IPS-18a (cell line): ENCODE measurements at regions not wholly inside any gene's neighbourhood (a gene's known extent, or its start where the extent isn't known, plus 50 kb on each side); places are given as distances from the start of the nearest gene placed in this dataset.

Source experiments
- H3K27ac ChIP-seq: one replicate; pipeline ENCODE4 v1.5.1; 2013; ENCODE audit warnings: low read length
- H3K27me3 ChIP-seq: one replicate; pipeline ENCODE4 v1.6.1; 2013; ENCODE audit warnings: mild to moderate bottlenecking, low read length; ENCODE audit not compliant: control insufficient read depth, insufficient read depth
- H3K36me3 ChIP-seq: one replicate; pipeline ENCODE4 v1.6.1; 2013; ENCODE audit warnings: low read depth, low read length; ENCODE audit not compliant: control insufficient read depth
- H3K4me1 ChIP-seq: one replicate; pipeline ENCODE4 v1.6.1; 2013; ENCODE audit warnings: low read depth, low read length; ENCODE audit not compliant: control insufficient read depth
- H3K4me3 ChIP-seq: one replicate; pipeline ENCODE4 v1.5.1; 2013; ENCODE audit warnings: low read length
- H3K9ac ChIP-seq: one replicate; pipeline ENCODE4 v1.6.1; 2013; ENCODE audit warnings: mild to moderate bottlenecking, low read length, moderate library complexity
- H3K9me3 ChIP-seq: one replicate; pipeline ENCODE4 v1.6.1; 2013; ENCODE audit warnings: low read depth, low read length; ENCODE audit not compliant: control insufficient read depth

DNA sequence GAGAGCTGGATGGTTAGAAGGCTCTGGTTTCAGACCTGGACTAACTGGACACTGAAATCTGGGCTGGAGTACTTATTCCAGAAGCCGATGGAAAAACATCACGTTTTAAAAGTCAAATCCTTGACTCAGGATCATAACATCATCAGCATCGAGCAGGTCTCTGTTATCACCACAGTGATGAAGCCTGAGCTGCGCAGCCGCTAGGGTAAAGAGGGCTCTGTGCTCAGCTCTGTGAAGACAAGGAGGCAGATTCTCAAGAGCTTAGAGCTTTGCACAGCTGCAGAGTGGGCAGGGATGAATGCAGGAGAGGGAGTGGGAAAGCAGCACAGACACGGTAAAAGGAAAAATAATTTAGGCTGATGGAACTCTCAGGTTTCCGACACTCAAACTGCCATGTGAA, 208.8 kb upstream of the TAS2R1 start:
- H3K9me3 ChIP-seq, result peaks cover 6% of the 10 kb centered on the region
- no peak overlapping the region for H3K4me3 ChIP-seq
- H3K4me1 ChIP-seq, result peaks cover 17% of the 10 kb centered on the region
- H3K27me3 ChIP-seq, result no peaks in the 10 kb centered on the region
- H3K36me3 ChIP-seq, result no peaks in the 10 kb centered on the region
- H3K9ac ChIP-seq, result no peak overlapping the region
- H3K27ac ChIP-seq, result no peak overlapping the region

GRCh38 chr5:9834871-9835770, 205.0 kb upstream of the TAS2R1 start:
- H3K9me3 ChIP-seq, result no peaks in the 10 kb centered on the region
- H3K27me3 ChIP-seq, result no peaks in the 10 kb centered on the region
- H3K4me1 ChIP-seq, result peaks cover 30% of the 10 kb centered on the region
- no peak overlapping the region for H3K4me3 ChIP-seq
- H3K9ac ChIP-seq, result no peak overlapping the region
- no peaks in the 10 kb centered on the region for H3K36me3 ChIP-seq
- H3K27ac ChIP-seq, result no peak overlapping the region

GRCh38 chr5:9833871-9834270, 203.7 kb upstream of the TAS2R1 start:
- H3K4me3 ChIP-seq, result no peak overlapping the region
- no peak overlapping the region for H3K27ac ChIP-seq
- no peak overlapping the region for H3K9ac ChIP-seq
- no peaks in the 10 kb centered on the region for H3K9me3 ChIP-seq
- H3K36me3 ChIP-seq, result no peaks in the 10 kb centered on the region
- peaks cover 39% of the 10 kb centered on the region for H3K4me1 ChIP-seq
- H3K27me3 ChIP-seq, result no peaks in the 10 kb centered on the region

GRCh38 chr5:9832921-9833320, 202.8 kb upstream of the TAS2R1 start:
- H3K4me1 ChIP-seq, result peaks cover 39% of the 10 kb centered on the region
- H3K4me3 ChIP-seq, result no peak overlapping the region
- no peak overlapping the region for H3K9ac ChIP-seq
- H3K36me3 ChIP-seq, result no peaks in the 10 kb centered on the region
- no peaks in the 10 kb centered on the region for H3K9me3 ChIP-seq
- no peaks in the 10 kb centered on the region for H3K27me3 ChIP-seq
- no peak overlapping the region for H3K27ac ChIP-seq

GRCh38 chr5:9831823-9832222, 201.7 kb upstream of the TAS2R1 start:
- H3K36me3 ChIP-seq, result no peaks in the 10 kb centered on the region
- no peak overlapping the region for H3K9ac ChIP-seq
- H3K9me3 ChIP-seq, result no peaks in the 10 kb centered on the region
- H3K27ac ChIP-seq, result no peak overlapping the region
- H3K4me1 ChIP-seq, result peaks cover 39% of the 10 kb centered on the region
- H3K27me3 ChIP-seq, result no peaks in the 10 kb centered on the region
- H3K4me3 ChIP-seq, result no peak overlapping the region

DNA sequence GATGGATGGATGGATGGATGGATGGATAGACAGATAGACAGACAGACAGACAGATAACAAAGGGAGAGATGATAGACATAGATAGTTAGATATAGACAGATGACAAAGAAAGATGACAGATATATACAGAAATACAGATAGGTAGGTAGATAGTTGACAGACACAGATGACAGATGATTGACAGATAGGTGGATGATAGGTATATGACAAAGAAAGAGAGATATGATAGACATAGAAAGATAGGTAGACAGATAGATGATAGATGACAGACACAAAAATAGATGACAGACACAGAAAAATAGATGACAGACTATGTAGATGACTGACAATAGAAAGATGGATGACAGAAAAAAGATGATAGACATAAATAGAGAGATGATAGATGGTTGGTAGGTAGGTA, 200.0 kb upstream of the TAS2R1 start:
- H3K27ac ChIP-seq, result no peak overlapping the region
- H3K9ac ChIP-seq, result no peak overlapping the region
- H3K36me3 ChIP-seq, result no peaks in the 10 kb centered on the region
- peaks cover 34% of the 10 kb centered on the region for H3K4me1 ChIP-seq
- H3K4me3 ChIP-seq, result no peak overlapping the region
- no peaks in the 10 kb centered on the region for H3K27me3 ChIP-seq
- H3K9me3 ChIP-seq, result no peaks in the 10 kb centered on the region

- Histone ChIP-seq H3K27ac (no peak overlapping the region), H3K9ac (no peak overlapping the region), H3K27me3 (no peaks in the 10 kb centered on the region), H3K9me3 (no peaks in the 10 kb centered on the region), H3K4me3 (no peak overlapping the region), H3K36me3 (no peaks in the 10 kb centered on the region), H3K4me1 (peaks cover 28% of the 10 kb centered on the region)
Observed at GRCh38 chr5:9829621-9830020, 199.5 kb upstream of the TAS2R1 start.

DNA sequence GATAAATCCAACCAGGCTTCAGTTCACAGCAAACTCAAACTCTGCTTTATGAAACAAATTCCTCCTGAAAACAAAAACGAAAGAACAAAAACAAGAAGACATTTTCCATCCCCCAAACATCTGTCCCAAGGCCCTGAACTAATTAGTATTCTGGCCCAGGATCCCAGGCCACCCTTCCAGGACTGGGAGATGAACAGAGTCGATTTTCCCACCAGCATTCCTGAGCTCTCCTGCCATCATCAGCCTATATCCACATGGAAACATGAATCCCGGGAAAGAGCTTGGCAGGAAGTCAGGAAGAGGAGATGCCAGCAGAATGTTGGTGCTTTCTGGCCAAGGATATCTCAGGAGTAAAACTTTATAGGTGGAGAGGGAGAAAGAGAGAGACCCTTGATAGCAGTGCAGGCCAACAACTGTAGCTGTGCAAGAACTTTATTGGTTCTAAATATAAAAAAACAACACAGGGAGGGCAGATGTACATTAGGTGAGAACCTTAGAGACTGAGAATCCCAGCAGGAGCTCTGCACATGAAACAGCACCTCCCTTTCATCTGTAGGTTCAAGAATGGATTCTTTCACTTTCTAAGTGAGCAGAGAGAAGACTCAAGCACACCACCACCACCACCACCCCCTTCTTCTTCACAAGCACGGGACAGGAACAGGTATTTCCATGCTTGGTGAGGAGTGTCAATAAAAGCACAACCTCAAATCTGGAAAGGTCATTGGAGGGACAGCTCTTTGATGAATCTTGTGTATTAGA, 190.7 kb upstream of the TAS2R1 start:
- no peak overlapping the region for H3K9ac ChIP-seq
- H3K27ac ChIP-seq, result no peak overlapping the region
- H3K4me1 ChIP-seq, result no peaks in the 10 kb centered on the region
- H3K36me3 ChIP-seq, result no peaks in the 10 kb centered on the region
- no peaks in the 10 kb centered on the region for H3K9me3 ChIP-seq
- no peak overlapping the region for H3K4me3 ChIP-seq
- no peaks in the 10 kb centered on the region for H3K27me3 ChIP-seq

DNA sequence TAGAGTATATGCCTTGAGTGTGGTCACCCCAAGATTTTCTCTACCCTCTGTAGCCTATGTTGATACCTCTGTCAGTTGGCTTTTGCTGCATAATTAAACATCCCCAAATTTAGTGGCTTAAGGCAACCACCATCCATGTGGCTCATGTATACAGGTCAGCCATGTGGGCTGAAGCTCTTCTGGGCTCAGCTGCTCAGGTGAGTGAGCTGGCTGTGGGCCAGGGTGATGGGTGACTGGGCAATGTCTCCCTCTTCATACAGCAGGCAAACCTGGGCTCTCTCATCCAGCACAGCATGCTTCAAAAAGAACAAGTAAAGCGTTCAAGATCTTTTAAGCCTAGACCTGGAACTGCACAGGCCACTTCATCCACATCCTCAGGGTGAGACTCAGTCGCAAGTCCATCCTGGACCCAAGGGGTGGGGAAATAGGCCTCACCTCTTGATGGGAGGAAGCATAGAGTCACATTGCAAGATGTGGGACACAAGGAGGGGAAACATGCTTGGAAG, 188.2 kb upstream of the TAS2R1 start:
- Histone ChIP-seq H3K27me3 (no peaks in the 10 kb centered on the region), H3K27ac (no peak overlapping the region), H3K4me3 (no peak overlapping the region), H3K4me1 (no peaks in the 10 kb centered on the region), H3K9me3 (no peaks in the 10 kb centered on the region), H3K36me3 (no peaks in the 10 kb centered on the region), H3K9ac (no peak overlapping the region)

DNA sequence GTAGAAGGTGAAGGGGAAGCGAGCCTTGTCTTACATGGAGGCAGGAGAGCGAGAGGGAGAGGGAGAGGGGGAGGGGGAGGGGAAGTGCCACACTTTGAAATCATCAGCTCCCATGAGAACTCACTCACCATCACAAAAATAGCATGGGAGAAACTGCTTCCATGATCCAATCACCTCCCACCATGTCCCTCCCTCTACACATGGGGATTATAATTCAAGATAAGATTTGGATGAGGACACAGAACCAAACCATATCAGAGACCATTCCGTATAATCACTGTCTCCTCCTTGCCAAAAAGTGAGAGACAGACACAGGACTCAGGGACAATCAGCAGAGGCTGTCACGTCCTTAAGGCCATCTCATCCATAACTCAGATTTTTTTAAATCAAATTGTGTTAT, 187.7 kb upstream of the TAS2R1 start:
- no peak overlapping the region for H3K9ac ChIP-seq
- no peaks in the 10 kb centered on the region for H3K9me3 ChIP-seq
- no peaks in the 10 kb centered on the region for H3K4me1 ChIP-seq
- H3K4me3 ChIP-seq, result no peak overlapping the region
- no peak overlapping the region for H3K27ac ChIP-seq
- no peaks in the 10 kb centered on the region for H3K36me3 ChIP-seq
- no peaks in the 10 kb centered on the region for H3K27me3 ChIP-seq

- no peak overlapping the region for H3K9ac ChIP-seq
- no peaks in the 10 kb centered on the region for H3K9me3 ChIP-seq
- no peak overlapping the region for H3K4me3 ChIP-seq
- H3K36me3 ChIP-seq, result no peaks in the 10 kb centered on the region
- no peak overlapping the region for H3K27ac ChIP-seq
- no peaks in the 10 kb centered on the region for H3K27me3 ChIP-seq
- H3K4me1 ChIP-seq, result no peaks in the 10 kb centered on the region
Observed at GRCh38 chr5:9815051-9815450, 184.9 kb upstream of the TAS2R1 start.
